Myocyte (in vitro differentiated cells): ENCODE measurements at regions not wholly inside any gene's neighbourhood (a gene's known extent, or its start where the extent isn't known, plus 50 kb on each side); places are given as distances from the start of the nearest gene placed in this dataset.
"Not testable (repeated sequence)": the region's sequence is repeated elsewhere in the genome, so short reads cannot be mapped to it uniquely, and the experiment has no call there.

Source experiments
- DNase-seq: peaks from one replicate; pipeline ENCODE4 v3.0.0-alpha.2; 2012; ENCODE audit warnings: low read depth

GRCh38 chr20:22529150-22530019 is 55.0 kb downstream of the FOXA2 start:
- no peak for DNase-seq

- no peak for DNase-seq
Observed at GRCh38 chr20:22526512-22527012, 57.8 kb downstream of the FOXA2 start.

- DNase-seq = no peak
Observed at GRCh38 chr20:22525821-22526220, 58.6 kb downstream of the FOXA2 start.

GRCh38 chr20:22525069-22525820 is 59.1 kb downstream of the FOXA2 start:
- DNase-seq = no peak

- DNase-seq = no peak
Observed at GRCh38 chr20:22524393-22525015, 59.9 kb downstream of the FOXA2 start.

GRCh38 chr20:22523499-22524392 is 60.6 kb downstream of the FOXA2 start:
- no peak for DNase-seq

- DNase-seq = peak; percentile 17
Observed at GRCh38 chr20:22523128-22523498, 61.3 kb downstream of the FOXA2 start.

- DNase-seq = no peak
Observed at GRCh38 chr20:22522701-22523100, 61.7 kb downstream of the FOXA2 start.

GRCh38 chr20:22521940-22522339 is 62.4 kb downstream of the FOXA2 start:
- DNase-seq = not testable (repeated sequence)

- no peak for DNase-seq
Observed at GRCh38 chr20:22520381-22520780, 64.0 kb downstream of the FOXA2 start.

GRCh38 chr20:22515264-22515663 is 69.1 kb downstream of the FOXA2 start:
- DNase-seq = no peak

GRCh38 chr20:22513574-22513973 is 70.8 kb downstream of the FOXA2 start:
- DNase-seq = no peak

- DNase-seq = no peak
Observed at GRCh38 chr20:22512911-22513489, 71.4 kb downstream of the FOXA2 start.

GRCh38 chr20:22511943-22512910 is 72.1 kb downstream of the FOXA2 start:
- no peak for DNase-seq

GRCh38 chr20:22509843-22510147 is 74.6 kb downstream of the FOXA2 start:
- DNase-seq = no peak

GRCh38 chr20:22509090-22509842 is 75.1 kb downstream of the FOXA2 start:
- DNase-seq = no peak

GRCh38 chr20:22508426-22508825 is 75.9 kb downstream of the FOXA2 start:
- DNase-seq = no peak

GRCh38 chr20:22507240-22507961 is 77.0 kb downstream of the FOXA2 start:
- no peak for DNase-seq
